AG10803 (cell line): ENCODE measurements at regions not wholly inside any gene's neighbourhood (a gene's known extent, or its start where the extent isn't known, plus 50 kb on each side); places are given as distances from the start of the nearest gene placed in this dataset.

Experiments
- DNase-seq: peaks from one replicate; pipeline ENCODE4 v3.0.0; 2010; ENCODE audit warnings: low read depth
- H3K4me3 ChIP-seq: 2 replicates; pipeline ENCODE4 v1.5.1; 2011; ENCODE audit warnings: mild to moderate bottlenecking, low read length, control low read depth
- TF ChIP-seq, protein P1 (sequence below): conservative IDR thresholded peaks from 2 replicates; pipeline ENCODE4 v1.5.1; 2011; ENCODE audit warnings: mild to moderate bottlenecking, low read length, control low read depth, inconsistent platforms

DNA sequence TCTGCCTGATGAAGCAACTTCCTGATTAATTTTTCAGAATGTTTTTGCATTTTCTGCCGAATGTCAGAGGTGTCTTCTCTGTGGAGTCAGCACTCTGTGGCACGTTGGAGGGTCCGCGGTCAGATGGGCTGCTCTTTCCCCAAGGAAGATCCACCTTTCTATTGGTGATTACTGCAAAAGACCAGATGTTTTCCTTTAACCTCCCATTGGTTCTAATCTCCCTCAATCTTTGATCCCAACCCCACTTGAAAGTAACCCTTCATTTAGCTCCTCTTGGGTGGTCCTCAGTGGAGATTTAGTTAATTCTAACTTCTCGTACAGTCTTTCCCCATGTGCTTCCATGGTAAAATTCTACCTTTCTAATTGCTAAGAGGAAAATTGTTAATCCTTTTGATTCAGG is 397.7 kb upstream of the DDHD1 start:
- H3K4me3 ChIP-seq, result no peak overlapping the region
- no peak for DNase-seq
- TF ChIP-seq, protein P1, sequence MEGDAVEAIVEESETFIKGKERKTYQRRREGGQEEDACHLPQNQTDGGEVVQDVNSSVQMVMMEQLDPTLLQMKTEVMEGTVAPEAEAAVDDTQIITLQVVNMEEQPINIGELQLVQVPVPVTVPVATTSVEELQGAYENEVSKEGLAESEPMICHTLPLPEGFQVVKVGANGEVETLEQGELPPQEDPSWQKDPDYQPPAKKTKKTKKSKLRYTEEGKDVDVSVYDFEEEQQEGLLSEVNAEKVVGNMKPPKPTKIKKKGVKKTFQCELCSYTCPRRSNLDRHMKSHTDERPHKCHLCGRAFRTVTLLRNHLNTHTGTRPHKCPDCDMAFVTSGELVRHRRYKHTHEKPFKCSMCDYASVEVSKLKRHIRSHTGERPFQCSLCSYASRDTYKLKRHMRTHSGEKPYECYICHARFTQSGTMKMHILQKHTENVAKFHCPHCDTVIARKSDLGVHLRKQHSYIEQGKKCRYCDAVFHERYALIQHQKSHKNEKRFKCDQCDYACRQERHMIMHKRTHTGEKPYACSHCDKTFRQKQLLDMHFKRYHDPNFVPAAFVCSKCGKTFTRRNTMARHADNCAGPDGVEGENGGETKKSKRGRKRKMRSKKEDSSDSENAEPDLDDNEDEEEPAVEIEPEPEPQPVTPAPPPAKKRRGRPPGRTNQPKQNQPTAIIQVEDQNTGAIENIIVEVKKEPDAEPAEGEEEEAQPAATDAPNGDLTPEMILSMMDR, result no peak

DNA sequence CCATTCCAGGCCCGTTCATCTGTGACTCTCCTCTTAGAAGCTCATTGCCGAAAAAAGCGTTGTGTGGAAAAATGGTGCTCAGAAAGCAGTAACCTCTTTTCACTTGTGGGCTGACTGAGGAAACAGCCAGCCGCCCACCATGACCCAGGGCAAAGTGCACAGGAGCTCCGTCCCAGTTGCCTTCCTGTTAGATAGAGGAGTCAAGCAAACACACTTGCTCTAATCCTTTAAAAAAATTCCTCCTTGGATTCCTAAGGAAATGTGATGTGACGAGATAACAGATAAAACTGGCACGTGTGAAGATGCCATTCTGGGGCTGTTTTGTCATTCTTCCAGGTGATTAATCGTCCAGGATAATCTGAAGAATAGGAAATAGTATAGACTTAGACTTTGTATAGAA is 396.8 kb upstream of the DDHD1 start:
- TF ChIP-seq, protein P1, result no peak
- DNase-seq, result no peak
- no peak overlapping the region for H3K4me3 ChIP-seq

DNA sequence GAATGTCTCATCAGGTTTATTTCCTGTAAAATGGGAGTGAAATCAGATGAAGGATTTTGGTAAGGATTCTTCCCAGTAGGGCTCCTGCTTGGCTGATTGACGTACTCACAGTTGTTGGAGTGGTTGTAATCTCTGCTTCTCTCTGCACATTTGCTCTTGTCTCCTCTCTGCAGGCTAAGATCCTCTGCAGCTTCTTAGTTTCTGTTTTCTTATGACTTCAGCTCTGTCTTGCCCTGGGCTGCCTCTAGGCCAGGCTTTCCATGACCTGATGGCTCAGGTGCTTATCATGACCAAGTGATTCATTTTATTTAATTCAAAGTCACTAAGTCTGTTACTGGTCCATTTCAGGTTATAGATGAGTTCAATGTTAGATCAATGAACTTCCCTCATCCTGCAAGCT is 394.5 kb upstream of the DDHD1 start:
- DNase-seq, result no peak
- TF ChIP-seq, protein P1, result no peak
- no peak overlapping the region for H3K4me3 ChIP-seq

DNA sequence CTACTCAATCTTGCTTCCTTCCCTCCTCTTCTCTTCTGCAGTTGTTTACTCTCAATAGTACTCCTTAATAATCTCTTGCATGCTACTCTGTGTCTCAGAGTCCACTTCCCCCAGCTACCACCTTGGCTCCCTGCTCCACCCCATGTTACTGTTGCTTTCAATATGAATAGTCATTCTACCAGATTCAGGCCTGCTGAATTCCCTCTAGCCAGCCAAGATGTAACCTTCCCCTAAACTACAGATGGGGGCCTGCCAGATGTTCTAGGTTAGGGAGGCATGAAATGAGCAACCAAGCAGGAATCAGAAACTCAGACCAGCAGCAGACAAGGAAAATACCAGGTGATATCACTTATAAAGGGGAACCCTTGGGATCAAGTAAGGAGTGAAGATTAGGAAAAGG is 392.1 kb upstream of the DDHD1 start:
- DNase-seq, result peak; percentile 11
- TF ChIP-seq, protein P1, result no peak
- H3K4me3 ChIP-seq, result no peak overlapping the region

DNA sequence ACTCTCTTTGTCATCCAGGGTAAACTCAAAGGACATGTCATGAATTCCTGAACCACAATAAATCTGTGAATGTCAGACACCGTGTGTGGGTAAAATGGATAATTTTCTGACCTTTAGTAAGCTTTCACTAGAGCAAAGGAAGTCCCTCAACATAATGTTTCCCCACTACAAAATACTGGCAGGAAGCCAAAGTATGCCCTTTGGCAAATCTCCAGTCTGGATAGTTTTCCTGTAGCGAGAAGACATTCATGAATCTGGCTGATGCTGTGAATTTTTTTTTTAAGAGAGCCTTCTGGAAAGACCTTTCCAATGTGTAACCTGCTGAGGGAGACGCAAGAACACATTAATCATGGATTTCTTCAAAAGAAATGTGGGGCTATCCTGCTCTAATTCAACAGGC is 389.6 kb upstream of the DDHD1 start:
- peak; percentile 33 for DNase-seq
- H3K4me3 ChIP-seq, result no peak overlapping the region

DNA sequence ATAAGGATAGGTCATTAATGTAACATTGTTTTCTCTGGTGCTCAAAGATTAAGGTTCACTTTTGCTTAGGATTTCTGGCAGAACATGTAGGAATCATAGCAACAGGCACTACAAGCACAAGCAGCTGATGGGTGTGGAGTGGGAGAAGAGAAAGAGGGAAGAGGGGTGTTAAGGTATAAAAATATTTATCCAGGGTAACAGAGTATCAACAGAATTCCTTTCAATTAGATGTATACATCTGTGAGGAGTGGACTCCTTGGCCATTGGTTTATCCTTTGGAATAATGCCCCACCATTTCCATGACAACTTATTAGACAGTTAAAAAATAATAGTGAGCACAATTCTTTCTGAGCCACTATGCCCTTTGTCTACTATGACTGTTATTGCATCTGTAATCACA is 388.3 kb upstream of the DDHD1 start:
- H3K4me3 ChIP-seq, result no peak overlapping the region
- no peak for DNase-seq
- TF ChIP-seq, protein P1, result no peak

More for the DNA sequence above, 389.6 kb upstream of the DDHD1 start:
- TF ChIP-seq, protein P1, result no peak

DNA sequence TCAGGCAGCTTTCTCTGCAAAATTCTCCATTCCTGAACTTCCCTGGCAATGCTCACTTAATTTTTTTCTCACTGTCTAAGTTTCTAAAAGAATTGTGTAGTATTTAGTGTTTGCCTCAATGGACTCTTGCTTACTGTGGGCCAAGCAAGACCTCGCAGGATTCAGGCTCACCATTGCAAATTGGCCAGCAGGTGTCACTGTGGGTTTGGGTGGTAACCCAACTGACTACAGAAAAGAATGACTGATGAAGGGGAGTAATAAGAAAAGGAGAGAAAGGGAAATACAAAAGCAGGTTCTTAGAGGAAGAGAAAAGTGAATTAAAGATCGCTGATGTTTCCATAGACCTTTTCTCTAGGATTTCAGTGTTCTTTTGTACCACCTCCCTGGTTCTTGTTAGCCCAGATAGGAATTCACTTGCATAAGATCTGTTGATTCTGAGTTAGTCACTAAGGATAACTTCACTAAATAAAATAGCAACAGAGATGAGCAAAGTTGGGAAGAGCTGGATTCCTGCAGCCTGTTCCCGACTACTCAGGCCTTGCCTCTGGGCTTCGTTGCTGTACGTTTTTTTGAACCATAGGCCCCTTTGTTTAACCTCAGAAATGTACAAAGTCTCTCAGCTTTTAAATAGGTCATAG is 386.5 kb upstream of the DDHD1 start:
- peak; percentile 70 for DNase-seq
- H3K4me3 ChIP-seq, result no peak overlapping the region
- TF ChIP-seq, protein P1, result peak; percentile 84
